H1 (cell line): ENCODE measurements at regions not wholly inside any gene's neighbourhood (a gene's known extent, or its start where the extent isn't known, plus 50 kb on each side); places are given as distances from the start of the nearest gene placed in this dataset.

Experiments
- ASH2L ChIP-seq: fragments of 200-600, 300-600 bp; sonication (generic); IDR thresholded peaks from one replicate; pipeline ENCODE4 v1.7.1; 2017; ENCODE audit warnings: low read length
- ATF2 ChIP-seq: IDR thresholded peaks from 2 replicates; pipeline ENCODE4 v1.6.1; 2012; ENCODE audit warnings: low read length, inconsistent platforms
- CBX5 ChIP-seq: fragments of 300-800, 300-1000 bp; sonication (generic); IDR thresholded peaks from 2 replicates; pipeline ENCODE4 v1.7.1; 2016; ENCODE audit warnings: antibody characterized with exemption, low read length, low read depth
- CHD1 ChIP-seq: IDR thresholded peaks from 2 replicates; pipeline ENCODE4 v1.6.1; 2012; ENCODE audit warnings: low read depth, low read length, improper control_type of control experiment
- EGR1 ChIP-seq: IDR thresholded peaks from 2 replicates; pipeline ENCODE4 v1.6.1; 2011; ENCODE audit warnings: low read depth, low read length, borderline replicate concordance
- GTF2F1 ChIP-seq: IDR thresholded peaks from 2 replicates; pipeline ENCODE4 v1.6.1; 2012; ENCODE audit warnings: low read depth, low read length, improper control_type of control experiment, borderline replicate concordance
- HDAC6 ChIP-seq: IDR thresholded peaks from one replicate; pipeline ENCODE4 v1.7.1; 2012; ENCODE audit warnings: low read depth, mild to moderate bottlenecking, inconsistent platforms, low read length, moderate library complexity
- JUND ChIP-seq: IDR thresholded peaks from 2 replicates; pipeline ENCODE4 v1.6.1; 2011; ENCODE audit warnings: mild to moderate bottlenecking, improper control_type of control experiment, low read length
- SAP30 ChIP-seq: fragments of 300-600 bp; sonication (generic); IDR thresholded peaks from 2 replicates; pipeline ENCODE4 v1.7.1; 2012; ENCODE audit warnings: low read length, moderate library complexity, mild to moderate bottlenecking, inconsistent platforms; ENCODE audit not compliant: insufficient read depth, insufficient replicate concordance
- SP2 ChIP-seq: IDR thresholded peaks from 2 replicates; pipeline ENCODE4 v1.6.1; 2012; ENCODE audit warnings: mild to moderate bottlenecking, low read length, inconsistent platforms
- SUZ12 ChIP-seq: fragments of 200-600 bp; sonication (generic); IDR thresholded peaks from 2 replicates; pipeline ENCODE4 v1.6.1; 2012; ENCODE audit warnings: mild to moderate bottlenecking, inconsistent platforms, low read length, moderate library complexity, mixed read lengths
- TAF1 ChIP-seq: IDR thresholded peaks from 2 replicates; pipeline ENCODE4 v1.6.1; 2011; ENCODE audit warnings: mild to moderate bottlenecking, low read depth, low read length
- TAF7 ChIP-seq: optimal IDR thresholded peaks from 2 replicates; pipeline ENCODE3; 2011; ENCODE audit warnings: low read depth, mild to moderate bottlenecking, inconsistent platforms, low read length, moderate library complexity, borderline replicate concordance
- TEAD4 ChIP-seq: IDR thresholded peaks from 2 replicates; pipeline ENCODE4 v1.6.1; 2012; ENCODE audit warnings: low read depth, low read length, inconsistent platforms, mixed read lengths

DNA sequence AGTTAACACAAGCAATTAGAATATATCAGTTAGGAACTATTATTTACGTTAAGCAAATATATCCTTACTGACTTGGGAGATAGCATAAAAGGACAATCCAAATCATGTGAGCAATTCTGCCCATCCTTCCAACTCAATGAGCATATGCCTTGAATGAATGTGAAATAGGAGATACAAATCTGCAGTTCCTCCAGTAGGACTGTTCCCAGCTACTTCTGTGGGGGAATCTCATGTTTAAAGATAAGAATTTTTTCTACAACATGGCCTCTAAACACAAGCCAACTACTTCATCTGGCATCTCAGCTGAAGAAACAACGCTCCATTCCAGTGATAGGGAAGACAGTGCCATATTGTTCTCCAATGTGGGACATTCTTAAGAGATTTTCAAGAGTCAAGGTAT is 110.7 kb upstream of the NIPBL start (continued):
- no peak for TF ChIP-seq TAF1
- TF ChIP-seq TEAD4 = no peak
- no peak for TF ChIP-seq HDAC6
- TF ChIP-seq SP2 = no peak
- TF ChIP-seq GTF2F1 = no peak
- no peak for TF ChIP-seq CBX5
- TF ChIP-seq CHD1 = no peak
- no peak for TF ChIP-seq JUND
- TF ChIP-seq ATF2 = no peak
- no peak for TF ChIP-seq EGR1
- TF ChIP-seq SAP30 = no peak
- TF ChIP-seq ASH2L = no peak
- TF ChIP-seq SUZ12 = no peak
- no peak for TF ChIP-seq TAF7
